H1 (cell line): ENCODE measurements at regions not wholly inside any gene's neighbourhood (a gene's known extent, or its start where the extent isn't known, plus 50 kb on each side); places are given as distances from the start of the nearest gene placed in this dataset.

Experiments used
- CTCF ChIA-PET: fragments of 300-600 bp; sonication (Branson Sonifier 250); formaldehyde crosslinking; loops from one replicate; lab custom pipeline; 2021; ENCODE audit not compliant: partially characterized antibody; lab: Charles Lee
- POLR2A ChIA-PET: fragments of 300-600 bp; sonication (Branson Sonifier 250); formaldehyde crosslinking; loops from one replicate; lab custom pipeline; 2021; ENCODE audit warnings: inconsistent platforms; ENCODE audit not compliant: partially characterized antibody; lab: Charles Lee
- DNase-seq, 2 experiments: peaks; one replicate each; pipeline versions ENCODE4 v3.0.0 to v3.0.0-alpha.2; 2010 to 2022; ENCODE audit warnings: low spot score in 2 of 2, low read depth in 1 of 2, mixed read lengths in 1 of 2
- FAIRE-seq: peaks from 2 replicates; lab custom pipeline; 2011; peaks lifted over from hg19 to GRCh38; lab: Jason Lieb, UNC
- H2AFZ ChIP-seq: 2 replicates; pipeline ENCODE4 v1.8.1; 2012; ENCODE audit warnings: low read length, inconsistent platforms
- H2AK5ac ChIP-seq: 2 replicates; pipeline ENCODE4 v1.6.1; 2013; ENCODE audit warnings: low read depth, low read length
- H2BK120ac ChIP-seq: replicated peaks from 2 replicates; pipeline ENCODE3; 2013; ENCODE audit warnings: low read depth, low read length, inconsistent platforms
- H2BK12ac ChIP-seq: 2 replicates; pipeline ENCODE4 v1.6.1; 2013; ENCODE audit warnings: low read depth, low read length
- H2BK15ac ChIP-seq: 2 replicates; pipeline ENCODE4 v1.6.1; 2013; ENCODE audit warnings: low read length
- H2BK20ac ChIP-seq: 2 replicates; pipeline ENCODE4 v1.6.1; 2013; ENCODE audit warnings: low read length
- H2BK5ac ChIP-seq: 2 replicates; pipeline ENCODE4 v1.6.1; 2013; ENCODE audit warnings: low read depth, low read length
- H3K14ac ChIP-seq: 2 replicates; pipeline ENCODE4 v1.6.1; 2013; ENCODE audit warnings: inconsistent platforms; ENCODE audit not compliant: insufficient read length
- H3K18ac ChIP-seq: 2 replicates; pipeline ENCODE4 v1.6.1; 2013; ENCODE audit warnings: low read length; ENCODE audit errors: extremely low read depth
- H3K23ac ChIP-seq: 2 replicates; pipeline ENCODE4 v1.6.1; 2013; ENCODE audit warnings: inconsistent platforms; ENCODE audit not compliant: insufficient read length
- H3K23me2 ChIP-seq: 2 replicates; pipeline ENCODE4 v1.6.1; 2013; ENCODE audit warnings: low read depth, low read length
- H3K27ac ChIP-seq: 2 replicates; pipeline ENCODE4 v1.6.1; 2011; ENCODE audit warnings: low read depth, low read length, inconsistent platforms
- H3K27me3 ChIP-seq, 4 experiments: replicated peaks in 1 of 4; 1 replicate in 1 of 4; 2 replicates in 3 of 4; pipeline versions ENCODE4 v1.6.1 to v1.8.1; 2011 to 2013; ENCODE audit warnings: low read length in 3 of 4, mild to moderate bottlenecking in 3 of 4, inconsistent platforms in 2 of 4, mixed read lengths in 2 of 4, moderate library complexity in 1 of 4; ENCODE audit not compliant: control insufficient read depth in 3 of 4, insufficient read depth in 3 of 4; ENCODE audit errors: extremely low read depth in 1 of 4
- H3K36me3 ChIP-seq, 4 experiments: 2 replicates each; pipeline versions ENCODE4 v1.6.1 to v1.8.1; 2011 to 2013; ENCODE audit warnings: mild to moderate bottlenecking in 4 of 4, low read length in 3 of 4, moderate library complexity in 2 of 4, control low read depth in 1 of 4, inconsistent platforms in 1 of 4; ENCODE audit not compliant: insufficient read depth in 4 of 4, control insufficient read depth in 2 of 4
- H3K4ac ChIP-seq: replicated peaks from 2 replicates; pipeline ENCODE3; 2013; ENCODE audit warnings: low read length, low read depth, mixed read lengths, inconsistent platforms; ENCODE audit not compliant: insufficient read length
- H3K4me1 ChIP-seq, 4 experiments: replicated peaks in 1 of 4; 1 replicate in 1 of 4; 2 replicates in 3 of 4; pipeline versions ENCODE4 v1.6.1 to v1.8.1; 2011 to 2013; ENCODE audit warnings: low read length in 3 of 4, inconsistent platforms in 2 of 4, mixed read lengths in 1 of 4; ENCODE audit not compliant: insufficient read depth in 4 of 4, control insufficient read depth in 3 of 4
- H3K4me2 ChIP-seq, 2 experiments: 2 replicates each; pipeline versions ENCODE4 v1.6.1 to v1.8.1; 2011 to 2013; ENCODE audit warnings: low read depth in 2 of 2, low read length in 2 of 2, control low read depth in 1 of 2, inconsistent platforms in 1 of 2, mild to moderate bottlenecking in 1 of 2; ENCODE audit not compliant: insufficient read depth in 1 of 2
- H3K4me3 ChIP-seq, 4 experiments: fragments of 200-600, 300-600 bp in 1 of 4; sonication (generic), shearing (Covaris generic), sonication (Bioruptor Twin) in 1 of 4; 2 replicates each; pipeline versions ENCODE4 v1.5.1 to v1.8.1; 2011 to 2016; ENCODE audit warnings: low read length in 4 of 4, low read depth in 3 of 4, control low read depth in 2 of 4, inconsistent platforms in 2 of 4, mild to moderate bottlenecking in 2 of 4, mixed read lengths in 1 of 4, moderate library complexity in 1 of 4; ENCODE audit not compliant: insufficient read depth in 2 of 4; ENCODE audit errors: extremely low read depth in 1 of 4
- H3K56ac ChIP-seq: replicated peaks from 2 replicates; pipeline ENCODE3; 2013; ENCODE audit warnings: low read depth, mild to moderate bottlenecking, mixed read lengths, low read length, inconsistent platforms; ENCODE audit not compliant: insufficient read length
- H3K79me1 ChIP-seq: 2 replicates; pipeline ENCODE4 v1.6.1; 2013; ENCODE audit warnings: low read depth, low read length, control low read depth
- H3K79me2 ChIP-seq, 2 experiments: 2 replicates each; pipeline versions ENCODE4 v1.6.1 to v1.8.1; 2012 to 2013; ENCODE audit warnings: low read length in 2 of 2, mild to moderate bottlenecking in 2 of 2, inconsistent platforms in 1 of 2; ENCODE audit not compliant: insufficient read depth in 2 of 2, control insufficient read depth in 1 of 2
- H3K9ac ChIP-seq, 4 experiments: replicated peaks in 1 of 4; 1 replicate in 1 of 4; 2 replicates in 3 of 4; pipeline versions ENCODE4 v1.6.1 to v1.8.1; 2011 to 2013; ENCODE audit warnings: low read depth in 3 of 4, low read length in 3 of 4, control low read depth in 2 of 4, mild to moderate bottlenecking in 2 of 4, moderate library complexity in 2 of 4, inconsistent platforms in 1 of 4; ENCODE audit errors: extremely low read depth in 1 of 4
- H3K9me3 ChIP-seq, 2 experiments: 2 replicates each; pipeline versions ENCODE4 v1.6.1 to v1.8.1; 2012 to 2013; ENCODE audit warnings: mild to moderate bottlenecking in 2 of 2, moderate library complexity in 2 of 2, control low read depth in 1 of 2, inconsistent platforms in 1 of 2, low read depth in 1 of 2, low read length in 1 of 2, mixed read lengths in 1 of 2; ENCODE audit not compliant: insufficient read depth in 2 of 2
- H4K20me1 ChIP-seq, 2 experiments: replicated peaks in 1 of 2; 2 replicates each; pipeline versions ENCODE3 to v1.8.1; 2011 to 2013; ENCODE audit warnings: inconsistent platforms in 2 of 2, low read length in 2 of 2, mild to moderate bottlenecking in 1 of 2; ENCODE audit not compliant: insufficient read depth in 2 of 2, control insufficient read depth in 1 of 2
- H4K5ac ChIP-seq: 2 replicates; pipeline ENCODE4 v1.6.1; 2013; ENCODE audit warnings: low read length, low read depth, mixed read lengths, inconsistent platforms; ENCODE audit not compliant: insufficient read length
- H4K8ac ChIP-seq: 2 replicates; pipeline ENCODE4 v1.8.0; 2013; ENCODE audit warnings: mild to moderate bottlenecking, moderate library complexity, low read length, inconsistent platforms; ENCODE audit not compliant: insufficient read depth; ENCODE audit errors: extremely low read depth
- H4K91ac ChIP-seq: replicated peaks from 2 replicates; pipeline ENCODE3; 2013; ENCODE audit warnings: low read length, mixed read lengths, inconsistent platforms; ENCODE audit not compliant: insufficient read length
- BCL11A ChIP-seq, 2 experiments: IDR thresholded peaks; one replicate each; pipeline ENCODE4 v1.6.1; 2011; ENCODE audit warnings: low read depth in 2 of 2, low read length in 2 of 2, mild to moderate bottlenecking in 2 of 2
- HDAC6 ChIP-seq: IDR thresholded peaks from one replicate; pipeline ENCODE4 v1.7.1; 2012; ENCODE audit warnings: low read depth, mild to moderate bottlenecking, inconsistent platforms, low read length, moderate library complexity
- JUND ChIP-seq: IDR thresholded peaks from 2 replicates; pipeline ENCODE4 v1.6.1; 2011; ENCODE audit warnings: mild to moderate bottlenecking, improper control_type of control experiment, low read length
- RXRA ChIP-seq: IDR thresholded peaks from 2 replicates; pipeline ENCODE4 v1.6.1; 2011; ENCODE audit warnings: low read depth, mild to moderate bottlenecking, low read length, moderate library complexity; ENCODE audit not compliant: insufficient read depth
- SAP30 ChIP-seq: fragments of 300-600 bp; sonication (generic); IDR thresholded peaks from 2 replicates; pipeline ENCODE4 v1.7.1; 2012; ENCODE audit warnings: low read length, moderate library complexity, mild to moderate bottlenecking, inconsistent platforms; ENCODE audit not compliant: insufficient read depth, insufficient replicate concordance
- SP2 ChIP-seq: IDR thresholded peaks from 2 replicates; pipeline ENCODE4 v1.6.1; 2012; ENCODE audit warnings: mild to moderate bottlenecking, low read length, inconsistent platforms
- SRF ChIP-seq: IDR thresholded peaks from 2 replicates; pipeline ENCODE4 v1.6.1; 2011; ENCODE audit warnings: mild to moderate bottlenecking, low read depth, low read length, moderate library complexity
- TAF1 ChIP-seq: IDR thresholded peaks from 2 replicates; pipeline ENCODE4 v1.6.1; 2011; ENCODE audit warnings: mild to moderate bottlenecking, low read depth, low read length
- TEAD4 ChIP-seq: IDR thresholded peaks from 2 replicates; pipeline ENCODE4 v1.6.1; 2012; ENCODE audit warnings: low read depth, low read length, inconsistent platforms, mixed read lengths
- TF ChIP-seq, protein P1 (sequence below), 3 experiments: IDR thresholded peaks; 1 replicate in 2 of 3; 2 replicates in 1 of 3; pipeline versions ENCODE4 v1.5.1 to v1.6.1; 2011; ENCODE audit warnings: low read length in 3 of 3, mild to moderate bottlenecking in 3 of 3, inconsistent platforms in 2 of 3, low read depth in 1 of 3, moderate library complexity in 1 of 3; ENCODE audit not compliant: insufficient read depth in 1 of 3; ENCODE audit errors: control extremely low read depth in 1 of 3

DNA sequence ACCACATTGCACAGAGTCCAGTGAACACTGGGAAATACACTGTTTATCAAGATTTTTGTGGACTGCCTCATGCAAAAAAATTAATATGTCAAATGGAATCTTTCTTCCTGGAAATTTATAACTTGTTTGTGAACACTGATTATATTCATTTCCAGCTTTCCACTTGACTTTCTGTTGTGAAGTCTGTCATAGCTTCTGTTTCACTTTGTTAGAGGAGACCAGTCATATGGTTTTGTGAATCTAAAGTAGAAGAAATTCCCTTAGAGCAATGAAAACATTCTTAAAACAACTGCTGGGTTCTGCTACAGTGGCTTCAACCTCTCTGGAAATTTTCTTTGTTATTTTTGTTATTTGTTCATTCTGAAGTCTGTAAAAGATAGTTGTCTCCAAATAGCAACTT lies 349.5 kb upstream of the NFE2L3 start:
- Histone ChIP-seq H3K79me1 (no peaks in the 10 kb centered on the region), H2BK20ac (no peak overlapping the region), H2BK15ac (no peak overlapping the region), H2AK5ac (no peak overlapping the region), H3K9me3 (no peaks in the 10 kb centered on the region), H3K23me2 (no peaks in the 10 kb centered on the region), H2AFZ (no peak overlapping the region), H4K8ac (no peak overlapping the region), H4K91ac (no peak overlapping the region), H3K4ac (no peak overlapping the region), H3K36me3 (no peaks in the 10 kb centered on the region), H3K27ac (no peak overlapping the region), H2BK5ac (no peak overlapping the region), H3K4me3 (no peak overlapping the region), H4K5ac (no peak overlapping the region), H2BK120ac (no peak overlapping the region), H3K4me1 (no peaks in the 10 kb centered on the region), H2BK12ac (no peak overlapping the region), H3K56ac (no peak overlapping the region), H3K14ac (no peak overlapping the region), H3K9ac (no peak overlapping the region), H3K18ac (no peak overlapping the region), H3K23ac (no peak overlapping the region), H4K20me1 (no peaks in the 10 kb centered on the region), H3K27me3 (no peaks in the 10 kb centered on the region), H3K4me2 (no peak overlapping the region), H3K79me2 (no peaks in the 10 kb centered on the region)
- TF ChIP-seq, protein P1, sequence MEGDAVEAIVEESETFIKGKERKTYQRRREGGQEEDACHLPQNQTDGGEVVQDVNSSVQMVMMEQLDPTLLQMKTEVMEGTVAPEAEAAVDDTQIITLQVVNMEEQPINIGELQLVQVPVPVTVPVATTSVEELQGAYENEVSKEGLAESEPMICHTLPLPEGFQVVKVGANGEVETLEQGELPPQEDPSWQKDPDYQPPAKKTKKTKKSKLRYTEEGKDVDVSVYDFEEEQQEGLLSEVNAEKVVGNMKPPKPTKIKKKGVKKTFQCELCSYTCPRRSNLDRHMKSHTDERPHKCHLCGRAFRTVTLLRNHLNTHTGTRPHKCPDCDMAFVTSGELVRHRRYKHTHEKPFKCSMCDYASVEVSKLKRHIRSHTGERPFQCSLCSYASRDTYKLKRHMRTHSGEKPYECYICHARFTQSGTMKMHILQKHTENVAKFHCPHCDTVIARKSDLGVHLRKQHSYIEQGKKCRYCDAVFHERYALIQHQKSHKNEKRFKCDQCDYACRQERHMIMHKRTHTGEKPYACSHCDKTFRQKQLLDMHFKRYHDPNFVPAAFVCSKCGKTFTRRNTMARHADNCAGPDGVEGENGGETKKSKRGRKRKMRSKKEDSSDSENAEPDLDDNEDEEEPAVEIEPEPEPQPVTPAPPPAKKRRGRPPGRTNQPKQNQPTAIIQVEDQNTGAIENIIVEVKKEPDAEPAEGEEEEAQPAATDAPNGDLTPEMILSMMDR (IDR thresholded peaks at IDR 0.05; ENCODE audit: control extremely low read depth in 1 of 3, insufficient read depth in 1 of 3, low read depth in 1 of 3, low read length in 3 of 3), result no peak
- TF ChIP-seq RXRA (no peak), HDAC6 (no peak), SAP30 (no peak), JUND (no peak), SRF (no peak), SP2 (no peak), TEAD4 (no peak), TAF1 (no peak), BCL11A (IDR thresholded peaks at IDR 0.05; ENCODE audit: low read depth in 2 of 2, low read length in 2 of 2) (no peak)
- CTCF ChIA-PET, result interaction anchor here (1.0 kb wide), 1 partner anchor 13 kb away, joined by 3 read pairs; no protein-coding TSS in a partner anchor
- POLR2A ChIA-PET, result no interaction called here
- FAIRE-seq (no peak), DNase-seq (no peak)
